GM19328 (cell line): ENCODE measurements at regions not wholly inside any gene's neighbourhood (a gene's known extent, or its start where the extent isn't known, plus 50 kb on each side); places are given as distances from the start of the nearest gene placed in this dataset.
"Not testable (repeated sequence)": the region's sequence is repeated elsewhere in the genome, so short reads cannot be mapped to it uniquely, and the experiment has no call there.

Experiments used
- ATAC-seq: cut with Tn5 transposase; IDR thresholded peaks from one replicate; pipeline ENCODE4 v1.9.1; 2021; ENCODE audit warnings: mild to moderate bottlenecking, moderate library complexity; ENCODE audit not compliant: unreplicated experiment

DNA sequence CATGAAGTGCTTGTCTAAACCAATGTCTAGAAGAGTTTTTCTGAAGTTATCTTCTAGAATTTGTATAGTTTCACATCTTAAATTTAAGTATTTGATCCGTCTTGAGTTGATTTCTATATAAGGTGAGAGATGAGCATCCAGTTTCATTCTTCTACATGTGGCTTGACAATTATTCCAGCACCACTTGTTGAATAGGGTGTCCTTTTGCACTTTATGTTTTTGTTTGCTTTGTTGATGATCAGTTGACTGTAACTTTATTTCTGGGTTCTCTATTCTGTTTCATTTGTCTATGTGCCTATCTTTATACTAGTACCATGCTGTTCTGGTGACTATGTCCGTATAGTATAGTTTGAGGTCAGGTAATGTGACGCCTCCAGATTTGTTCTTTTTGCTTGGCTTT, 426.6 kb upstream of the CHRM2 start:
- ATAC-seq = no peak

DNA sequence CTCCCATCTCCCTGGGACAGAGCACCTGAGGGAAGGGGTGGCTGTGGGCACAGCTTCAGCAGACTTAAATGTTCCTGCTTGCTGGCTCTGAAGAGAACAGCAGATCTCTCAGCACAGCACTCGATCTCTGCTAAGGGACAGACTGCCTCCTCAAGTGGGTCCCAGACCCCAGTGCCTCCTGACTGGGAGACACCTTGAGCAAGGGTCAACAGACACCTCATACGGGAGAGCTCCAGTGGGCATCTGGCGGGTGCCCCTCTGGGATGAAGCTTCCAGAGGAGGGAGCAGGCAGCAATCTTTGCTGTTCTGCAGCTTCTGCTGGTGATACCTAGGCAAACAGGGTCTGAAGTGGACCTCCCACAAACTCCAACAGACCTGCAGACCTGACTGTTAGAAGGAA, 436.7 kb upstream of the CHRM2 start:
- not testable (repeated sequence) for ATAC-seq

DNA sequence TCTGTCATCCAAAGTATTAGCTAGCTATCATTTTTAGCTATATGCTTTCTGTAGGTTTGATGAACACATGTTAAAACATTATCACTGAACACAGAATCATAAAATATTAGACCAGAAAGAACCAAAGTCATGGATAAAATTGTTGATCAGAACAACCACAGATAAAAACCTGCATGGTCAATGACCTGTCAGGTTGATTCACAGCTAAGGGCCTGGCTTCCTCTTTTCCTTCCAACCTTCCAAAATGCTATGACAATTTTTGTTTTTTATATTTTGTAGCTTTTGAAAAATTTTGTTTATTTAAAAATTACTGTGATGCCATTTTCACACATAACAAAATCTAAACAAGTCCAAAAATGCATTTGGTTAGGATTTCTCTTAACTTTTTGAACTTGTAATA, 444.4 kb upstream of the CHRM2 start:
- no peak for ATAC-seq

DNA sequence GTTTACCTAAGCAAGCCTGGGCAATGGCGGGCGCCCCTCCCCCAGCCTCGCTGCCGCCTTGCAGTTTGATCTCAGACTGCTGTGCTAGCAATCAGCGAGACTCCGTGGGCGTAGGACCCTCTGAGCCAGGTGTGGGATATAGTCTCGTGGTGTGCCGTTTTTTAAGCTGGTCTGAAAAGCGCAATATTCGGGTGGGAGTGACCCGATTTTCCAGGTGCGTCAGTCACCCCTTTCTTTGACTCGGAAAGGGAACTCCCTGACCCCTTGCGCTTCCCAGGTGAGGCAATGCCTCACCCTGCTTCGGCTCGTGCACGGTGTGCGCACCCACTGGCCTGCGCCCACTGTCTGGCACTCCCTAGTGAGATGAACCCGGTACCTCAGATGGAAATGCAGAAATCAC, 442.6 kb upstream of the MTPN start:
- not testable (repeated sequence) for ATAC-seq

DNA sequence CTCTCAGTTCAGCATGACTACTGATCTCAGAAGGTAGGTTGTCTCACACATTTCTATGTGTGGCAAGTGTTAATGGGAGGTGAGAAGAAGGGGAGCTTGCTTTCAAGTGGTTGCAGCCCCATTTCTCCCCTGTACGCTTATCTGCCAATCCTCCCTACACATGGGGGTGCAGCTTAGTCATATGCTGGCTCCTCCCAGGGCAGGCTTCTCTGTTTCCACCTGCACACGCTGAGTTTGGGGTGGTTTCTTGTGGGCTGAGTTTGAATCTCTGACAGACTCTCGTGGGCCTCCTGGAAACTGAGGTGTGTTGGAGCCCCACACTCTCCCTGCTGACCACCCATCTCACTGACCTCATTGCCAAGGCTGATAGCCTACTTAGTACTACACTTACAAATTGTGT, 435.8 kb upstream of the MTPN start:
- ATAC-seq = no peak

DNA sequence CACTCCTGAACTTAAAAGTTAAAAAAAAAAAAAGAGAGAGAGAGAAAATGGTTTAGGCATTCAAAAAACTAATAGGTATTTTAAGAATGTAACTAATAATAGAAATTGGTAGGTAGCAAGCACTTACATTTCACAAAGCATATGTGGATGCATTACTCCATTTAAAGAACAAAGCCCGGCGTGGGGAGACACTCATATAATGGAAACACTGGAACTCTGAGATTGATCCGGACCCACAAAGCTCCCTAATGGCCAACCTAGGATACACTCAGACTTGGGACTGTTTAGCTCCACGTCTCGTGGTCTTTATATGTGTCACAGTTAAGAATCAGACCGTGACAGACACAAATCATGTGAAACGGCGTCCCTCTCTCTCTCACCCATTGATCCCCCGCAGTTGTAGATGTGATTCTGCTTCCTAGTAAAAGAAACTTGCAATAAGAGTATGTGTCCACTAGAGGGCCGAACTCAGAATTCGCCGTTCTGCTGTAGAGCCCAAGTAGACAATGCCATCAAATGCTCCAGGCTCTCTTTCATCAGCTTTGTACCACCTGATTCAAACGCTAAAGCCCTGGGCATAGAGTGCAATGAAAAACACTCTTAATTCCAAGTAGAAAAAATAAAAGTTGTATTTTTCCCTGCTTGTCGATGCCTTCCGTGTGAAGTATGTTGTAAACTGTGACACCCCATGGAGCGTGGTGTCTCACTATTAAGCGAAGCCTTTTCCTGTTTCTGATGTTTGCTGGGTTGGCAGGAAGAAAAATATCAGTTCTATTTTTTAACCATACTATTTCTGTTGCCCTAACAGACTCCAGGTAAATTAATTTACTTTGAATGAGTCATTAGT, 429.0 kb upstream of the MTPN start:
- ATAC-seq = peak; percentile 92

DNA sequence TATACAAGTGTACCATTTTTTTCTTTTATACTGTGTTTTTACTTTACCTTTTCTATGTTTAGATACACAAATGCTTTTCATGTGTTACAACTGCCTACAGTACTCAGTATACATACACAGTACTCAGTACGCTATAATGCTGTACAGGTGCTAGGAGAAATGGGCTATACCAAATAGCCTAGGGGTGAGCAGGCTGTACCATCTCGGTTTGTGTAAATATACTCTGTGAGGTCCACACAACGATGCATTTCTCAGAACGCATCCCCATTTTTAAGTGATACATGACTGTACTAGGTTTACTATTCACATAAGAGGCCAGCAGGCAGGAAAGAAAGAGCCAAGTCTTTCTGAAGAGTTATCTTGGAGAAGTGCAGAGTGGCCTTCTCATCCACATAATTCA, 426.4 kb upstream of the MTPN start:
- ATAC-seq = no peak

DNA sequence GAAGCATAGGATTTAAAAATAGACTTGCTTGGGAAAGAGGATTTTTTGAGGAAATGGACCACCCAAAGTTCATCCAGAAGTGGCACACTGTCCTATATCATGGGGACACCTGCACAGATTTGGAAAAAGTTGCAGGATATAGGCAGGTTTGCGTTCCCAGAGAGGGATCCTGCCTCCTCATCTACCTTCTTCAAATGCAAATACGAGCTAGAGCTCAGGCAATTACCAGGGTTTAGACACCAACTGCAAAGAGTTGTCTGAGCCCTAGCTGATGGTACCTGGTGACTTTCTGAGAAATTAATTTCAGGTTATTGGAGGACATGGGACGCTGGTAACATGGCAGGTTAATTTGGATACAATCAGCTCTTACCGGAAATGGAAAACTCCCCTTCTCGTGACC, 423.7 kb upstream of the MTPN start:
- no peak for ATAC-seq

DNA sequence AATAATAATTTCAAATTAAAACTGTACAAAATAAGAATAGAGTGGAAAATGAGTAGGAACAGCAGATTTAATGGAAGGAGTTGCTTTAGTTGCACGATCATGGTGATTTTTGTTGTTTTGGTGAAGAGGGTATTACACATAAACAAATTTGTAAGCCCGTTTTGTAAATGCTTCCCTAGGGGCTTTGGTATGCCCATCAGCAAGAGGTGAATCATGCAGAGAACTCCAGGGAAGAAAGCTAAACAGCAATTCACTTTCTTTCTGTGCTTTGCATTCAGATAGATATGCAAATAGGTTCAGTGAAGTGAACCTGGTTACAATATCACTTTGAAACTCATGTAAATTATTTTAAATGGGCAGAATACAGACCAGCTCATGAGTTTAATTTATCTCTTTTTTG, 422.2 kb upstream of the MTPN start:
- no peak for ATAC-seq

DNA sequence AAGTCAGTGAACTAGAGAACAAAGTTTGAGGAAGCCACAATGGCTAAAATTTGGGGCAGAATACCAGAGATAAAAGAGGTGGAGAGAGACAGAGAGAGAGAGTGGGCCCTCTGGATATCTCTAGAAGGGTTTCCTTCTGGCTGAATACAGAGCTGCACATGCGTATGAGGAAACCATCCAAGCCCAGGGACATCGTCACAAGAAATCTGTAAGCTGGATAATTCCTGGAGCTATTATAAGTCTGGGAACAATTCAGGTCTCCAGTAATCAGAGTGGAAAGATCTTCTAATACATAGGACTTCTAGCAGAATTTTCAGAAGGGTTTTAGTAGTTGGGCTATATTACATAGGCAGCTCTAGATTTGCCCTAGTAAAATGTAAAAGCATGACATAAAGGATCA, 415.7 kb upstream of the MTPN start:
- ATAC-seq = no peak

DNA sequence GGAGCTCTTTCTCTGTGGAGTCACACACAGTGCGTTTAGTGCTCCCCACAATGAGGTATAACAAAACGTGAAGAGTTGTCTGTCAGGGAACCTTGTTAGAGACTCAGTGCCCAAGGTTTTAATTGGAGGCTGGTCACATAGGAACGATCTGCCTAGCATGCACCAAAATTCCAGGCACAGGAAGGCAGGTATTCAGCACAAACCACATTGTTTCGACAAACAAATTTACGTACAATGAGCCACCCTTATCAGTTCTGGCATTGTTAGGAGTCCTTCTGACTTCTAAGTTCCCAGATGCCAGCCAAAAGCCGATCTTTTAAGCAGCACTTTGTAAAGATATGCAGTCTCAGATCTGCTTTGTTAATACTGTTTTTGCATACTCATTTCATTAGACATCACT, 414.2 kb upstream of the MTPN start:
- ATAC-seq = no peak

DNA sequence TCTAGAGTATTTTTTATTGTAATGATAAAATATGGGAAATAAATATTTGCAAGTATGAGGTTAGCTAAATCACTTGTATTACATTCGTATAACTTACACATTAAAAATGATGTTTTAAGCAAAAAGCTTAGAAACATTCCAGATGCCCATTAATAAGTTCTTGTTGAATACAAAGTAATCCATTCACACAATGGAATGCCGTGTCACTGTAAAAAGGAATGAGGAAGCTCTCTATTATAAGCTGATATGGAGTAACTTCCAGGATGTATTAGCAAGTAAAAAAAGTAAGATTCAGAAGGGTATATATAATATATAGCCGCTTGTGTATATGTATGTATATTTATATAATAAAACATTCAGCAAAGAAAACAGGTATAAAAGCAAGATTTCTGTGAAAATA, 412.8 kb upstream of the MTPN start:
- no peak for ATAC-seq

DNA sequence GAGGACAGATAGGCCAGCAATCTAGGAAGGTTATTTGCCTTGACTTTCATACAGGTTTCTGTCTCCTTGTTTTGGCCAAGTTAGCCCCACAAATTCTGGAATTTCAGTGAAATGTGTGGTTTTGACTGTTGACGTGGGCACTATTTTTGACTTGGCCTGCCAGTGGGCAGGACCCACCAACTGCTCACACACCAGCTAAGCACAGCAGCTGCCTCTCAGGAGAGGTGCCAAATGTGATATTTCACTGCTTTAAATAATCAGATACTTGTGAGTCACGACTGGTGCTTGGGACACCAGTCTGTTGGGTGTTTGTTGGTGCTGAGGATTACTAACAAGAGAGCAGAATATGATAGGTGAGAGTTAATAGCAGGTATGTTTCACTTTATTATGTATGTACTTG, 409.7 kb upstream of the MTPN start:
- ATAC-seq = no peak

DNA sequence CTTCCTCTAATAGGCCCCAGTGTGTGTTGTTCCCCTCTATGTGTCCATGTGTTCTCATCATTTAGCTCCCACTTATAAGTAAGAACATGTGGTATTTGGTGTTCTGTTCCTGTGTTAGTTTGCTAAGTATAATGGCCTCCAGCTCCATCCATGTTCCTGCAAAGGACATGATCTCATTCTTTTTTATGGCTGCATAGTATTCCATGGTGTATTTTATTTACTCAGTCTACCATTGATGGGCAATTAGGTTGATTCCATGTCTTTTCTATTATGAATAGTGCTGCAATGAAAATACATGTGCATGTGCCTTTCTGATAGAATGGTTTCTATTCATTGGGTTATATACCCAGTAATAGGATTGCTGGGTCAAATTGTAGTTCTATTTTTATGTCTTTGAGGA, 394.2 kb upstream of the MTPN start:
- ATAC-seq = not testable (repeated sequence)

DNA sequence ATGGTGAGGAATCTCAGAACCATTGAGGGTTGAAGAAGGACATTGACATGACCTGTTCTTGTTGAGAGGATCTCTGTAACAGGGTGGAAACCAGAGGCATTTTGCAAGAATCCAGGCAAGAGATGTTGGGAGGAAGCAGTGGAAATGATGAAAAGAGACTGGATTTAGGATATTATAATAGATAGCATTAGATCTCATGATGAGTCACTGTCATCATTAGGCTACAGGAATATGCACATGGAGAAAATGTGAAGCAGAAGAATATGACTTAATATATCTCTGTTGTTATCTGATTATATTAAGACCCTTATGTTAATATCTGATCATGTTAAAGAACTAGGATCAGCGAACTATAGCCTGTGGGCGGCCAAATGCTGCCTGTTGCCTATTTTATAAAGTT, 393.0 kb upstream of the MTPN start:
- no peak for ATAC-seq

DNA sequence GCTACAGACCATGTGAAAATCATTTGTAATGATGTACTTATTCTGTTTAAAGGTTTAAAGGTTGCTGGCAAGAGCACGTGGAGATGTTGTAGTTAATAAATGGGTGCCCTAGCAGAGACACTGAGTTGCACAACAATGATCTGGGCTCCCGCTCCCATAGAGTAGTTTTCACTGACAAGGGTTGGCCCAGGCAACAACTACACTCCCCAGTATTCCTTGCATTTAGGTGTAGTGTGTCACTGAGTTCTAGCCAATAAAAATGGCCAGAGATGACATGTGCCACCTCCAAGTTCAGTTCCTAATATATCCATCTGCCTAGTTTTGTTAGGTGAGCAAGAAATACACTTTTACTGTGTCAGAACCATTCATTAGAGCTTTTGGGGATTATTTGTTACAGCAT, 392.1 kb upstream of the MTPN start:
- ATAC-seq = no peak

DNA sequence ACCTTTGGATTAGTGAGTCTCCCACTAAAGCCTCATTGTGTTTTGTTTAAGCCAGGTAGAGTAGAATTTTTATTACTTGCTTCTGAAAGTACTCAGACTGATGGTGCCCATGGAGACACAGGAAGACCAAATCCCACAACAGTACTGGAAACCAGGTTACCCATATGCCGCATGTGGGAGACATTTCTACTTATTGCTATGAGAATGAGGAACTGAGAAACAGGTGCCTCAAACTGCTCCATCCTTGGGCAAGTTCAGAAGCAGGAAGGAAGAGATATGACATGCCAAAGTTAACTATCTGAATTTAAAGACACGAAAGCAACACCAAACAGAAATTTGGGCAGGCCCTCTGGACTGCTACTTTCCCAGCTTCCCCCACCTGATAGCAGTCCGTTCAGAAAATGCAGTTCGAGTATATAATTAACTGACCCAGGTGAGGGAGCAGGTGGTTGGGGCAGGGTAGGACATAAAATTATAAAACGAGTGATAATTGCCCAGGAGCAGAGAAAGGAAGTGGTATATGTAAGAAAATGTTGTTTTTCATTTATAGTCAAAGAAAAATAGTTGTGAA, 382.3 kb upstream of the MTPN start:
- ATAC-seq = peak; percentile 98

DNA sequence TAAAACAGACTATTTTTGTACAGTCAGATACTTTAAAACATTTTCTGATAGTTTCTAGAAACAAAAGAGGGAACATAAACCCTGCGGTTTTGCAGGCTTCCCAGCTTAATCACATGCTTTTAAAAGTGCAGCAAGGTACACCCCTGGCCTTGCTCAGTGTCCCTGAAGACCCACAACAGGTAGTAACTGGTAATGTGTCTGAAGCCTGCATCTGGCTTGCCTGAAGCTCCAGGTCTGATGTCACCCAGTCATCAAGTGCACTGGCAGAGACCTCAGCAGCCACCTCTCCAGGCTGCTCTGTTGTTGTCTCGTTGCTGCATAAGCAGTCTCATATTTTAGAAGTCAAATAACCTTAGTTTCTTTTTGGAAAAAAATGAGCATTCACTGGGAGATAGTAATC, 376.1 kb upstream of the MTPN start:
- ATAC-seq = no peak

DNA sequence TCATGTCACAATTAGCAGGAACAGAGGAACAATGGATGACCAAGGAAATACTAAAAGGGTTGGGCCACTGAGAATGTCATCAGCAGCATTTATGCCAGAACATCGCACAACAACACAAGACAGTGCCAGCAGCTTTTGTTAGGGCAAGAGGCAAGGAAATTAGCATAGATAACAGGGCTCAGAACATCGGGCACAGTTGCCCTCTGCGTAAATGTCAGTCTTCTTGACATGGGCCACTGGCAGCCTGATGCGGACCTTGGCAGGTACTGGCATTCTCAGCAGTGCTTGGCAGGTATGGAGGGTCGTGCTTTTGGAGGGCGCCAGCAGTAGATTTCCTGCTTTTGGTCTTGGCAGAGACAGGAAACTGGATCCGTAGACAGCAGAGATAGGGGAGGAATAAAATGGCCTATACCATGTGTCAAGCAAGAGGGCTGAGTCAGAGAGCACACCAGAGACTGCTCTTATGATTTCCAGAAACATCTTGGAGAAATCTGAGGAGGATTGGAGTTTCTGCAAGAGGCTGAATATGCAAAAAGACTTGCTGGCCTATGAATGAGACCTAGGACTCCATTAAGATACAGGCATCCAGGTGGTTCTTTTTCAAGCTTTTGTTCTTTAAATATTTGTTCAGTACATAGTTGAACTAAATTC, 371.5 kb upstream of the MTPN start:
- no peak for ATAC-seq

DNA sequence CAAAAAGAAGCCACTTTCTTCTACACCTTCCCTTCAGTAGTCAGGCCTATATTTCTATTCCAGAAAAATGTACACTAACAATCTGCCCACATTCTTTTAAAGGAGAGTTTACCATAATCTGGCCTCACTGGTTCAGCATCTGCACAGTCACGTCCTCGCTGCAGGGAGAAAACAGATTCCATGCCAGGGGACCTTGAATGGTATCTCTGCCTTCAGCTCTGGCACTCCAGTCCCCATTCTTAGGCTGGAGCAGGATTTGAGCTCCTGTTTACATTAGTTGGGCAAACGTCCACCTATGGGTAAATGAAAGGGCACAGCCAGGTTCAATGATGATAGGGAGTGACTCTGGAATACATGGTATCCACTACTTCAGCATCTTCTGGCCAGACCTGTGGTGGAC, 371.0 kb upstream of the MTPN start:
- no peak for ATAC-seq

DNA sequence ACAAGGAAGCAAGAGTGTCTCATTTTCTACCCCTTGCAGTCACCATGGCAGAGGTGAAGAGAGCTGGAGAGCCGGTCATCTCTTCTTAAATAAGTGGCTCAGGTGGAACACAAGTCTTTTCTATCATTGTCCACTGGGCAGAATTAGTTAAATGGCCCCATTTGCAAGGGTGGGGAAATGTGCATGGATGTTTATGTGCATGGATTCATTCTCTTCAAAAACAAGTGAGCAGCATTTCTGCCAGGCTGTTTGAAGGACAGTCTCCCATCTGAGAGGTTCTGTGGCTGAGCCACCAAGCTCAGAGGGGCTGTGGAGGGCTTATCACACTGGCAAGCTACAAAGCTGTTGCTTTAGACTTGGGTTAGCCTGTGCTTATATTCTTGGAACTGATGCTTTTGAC, 370.3 kb upstream of the MTPN start:
- ATAC-seq = no peak

DNA sequence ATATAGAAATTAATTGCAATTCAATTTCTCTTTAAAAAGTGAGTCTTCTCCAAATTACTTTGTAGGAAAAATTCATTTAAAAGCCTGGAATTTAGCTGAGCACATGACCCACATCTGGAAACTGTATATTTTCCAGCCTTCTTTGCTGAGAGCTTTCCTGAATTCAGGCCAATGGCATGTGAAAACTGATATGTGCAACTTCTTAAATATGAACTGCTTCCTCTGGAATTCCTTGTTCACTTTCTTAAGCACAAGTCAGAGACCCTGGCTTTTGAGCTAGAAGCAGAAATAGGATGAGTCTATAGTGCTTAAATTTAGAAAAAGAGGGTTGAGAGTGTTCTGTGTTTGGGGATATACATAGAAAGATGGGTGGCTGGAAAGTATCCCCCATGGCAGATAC, 365.1 kb upstream of the MTPN start:
- ATAC-seq = no peak
